ENCODE measurements at regions not wholly inside any gene's neighbourhood (a gene's known extent, or its start where the extent isn't known, plus 50 kb on each side); places are given as distances from the start of the nearest gene placed in this dataset.

DNA sequence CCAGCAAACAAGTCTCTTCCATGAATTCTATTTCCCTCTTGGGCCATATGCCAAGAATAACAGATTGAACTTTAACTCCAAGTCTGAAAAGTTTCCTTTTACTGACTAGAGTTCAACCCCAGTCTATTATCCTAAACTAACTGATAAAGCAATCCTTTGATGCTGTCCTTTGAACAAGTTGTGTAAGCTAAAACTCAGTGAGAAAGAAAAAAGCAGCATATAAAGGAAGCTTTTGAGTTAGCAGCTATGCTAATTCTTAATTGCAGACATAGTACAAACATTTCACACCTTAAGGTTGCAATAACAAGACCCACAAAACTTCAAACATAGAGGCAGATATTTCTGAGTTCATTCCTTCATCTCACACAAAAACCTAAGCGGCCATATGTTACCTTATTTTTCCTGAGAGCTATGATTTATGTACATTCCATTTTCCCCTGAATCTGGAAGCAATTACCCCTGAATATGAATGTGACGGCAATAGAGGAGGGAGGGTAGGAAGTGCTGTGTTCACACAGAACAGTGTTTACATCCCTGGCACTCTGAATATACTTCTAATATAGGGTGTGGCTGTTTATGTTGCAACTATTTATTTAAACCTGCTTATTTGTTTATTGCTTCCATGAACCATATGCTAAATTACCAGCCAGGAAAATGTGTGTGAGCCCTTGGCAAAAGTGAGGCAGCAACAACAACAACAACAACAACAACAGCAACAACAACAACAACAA, 180.6 kb downstream of the IRS1 start:
- no peak for DNase-seq

DNA sequence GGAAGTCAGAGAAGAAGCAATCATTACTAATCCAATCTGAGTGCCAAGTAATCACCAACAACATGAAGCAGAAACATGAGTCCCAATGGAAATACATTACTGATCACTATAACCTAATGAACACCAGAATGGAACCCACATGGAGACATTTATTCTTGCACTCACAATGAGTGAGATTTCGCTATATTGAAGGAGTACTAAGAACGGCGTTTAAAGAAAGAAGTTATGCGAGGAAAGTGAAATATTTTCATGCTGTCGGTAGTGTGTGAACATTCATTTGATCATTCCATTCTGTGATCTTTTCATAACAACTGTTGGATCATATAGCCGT, 181.1 kb downstream of the IRS1 start:
- no peak for DNase-seq

- no peak for DNase-seq
Measured at GRCh38 chr2:226615891-226616290, 183.7 kb downstream of the IRS1 start.

DNA sequence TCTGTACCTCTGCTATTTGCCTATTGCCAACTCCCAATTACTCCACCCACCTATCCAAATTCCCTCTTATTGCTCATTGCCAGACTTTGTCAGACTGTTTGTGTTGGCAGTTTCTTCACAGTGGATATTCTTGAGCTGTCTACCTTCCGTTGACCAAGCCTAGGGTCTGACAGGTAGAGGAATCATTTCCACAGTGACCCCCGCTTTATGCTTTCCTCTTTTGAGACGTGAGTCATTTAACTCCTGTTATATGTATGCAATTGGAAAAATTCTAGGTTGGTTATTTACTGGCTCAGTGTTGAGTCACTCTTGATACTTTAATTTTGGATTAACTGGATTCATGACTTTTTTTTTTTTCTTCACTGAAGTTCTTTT, 187.7 kb downstream of the IRS1 start:
- no peak for DNase-seq

- no peak for DNase-seq
Measured at GRCh38 chr2:226611196-226611943, 188.2 kb downstream of the IRS1 start.

DNA sequence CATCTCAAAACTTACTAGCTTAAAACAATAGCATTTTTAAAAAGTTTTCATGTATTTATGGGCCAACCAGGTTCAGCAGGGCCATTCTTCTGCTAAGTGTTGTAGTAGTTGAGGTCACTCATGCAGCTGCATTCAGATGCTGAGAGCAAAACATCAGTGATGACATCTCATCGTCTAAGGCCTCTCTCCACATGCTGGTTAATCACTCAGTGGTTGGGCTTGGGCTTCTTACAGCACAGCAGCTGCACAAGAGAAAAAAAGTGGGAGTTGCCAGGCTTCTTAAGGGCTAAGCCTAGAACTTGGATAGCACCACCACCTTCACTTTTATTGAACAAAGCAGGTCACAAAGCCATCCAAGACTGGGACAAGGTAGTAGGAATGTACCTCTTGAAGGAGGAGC, 190.3 kb downstream of the IRS1 start:
- DNase-seq, result no peak

- no peak for DNase-seq
Measured at GRCh38 chr2:226608451-226608850, 191.2 kb downstream of the IRS1 start.

DNA sequence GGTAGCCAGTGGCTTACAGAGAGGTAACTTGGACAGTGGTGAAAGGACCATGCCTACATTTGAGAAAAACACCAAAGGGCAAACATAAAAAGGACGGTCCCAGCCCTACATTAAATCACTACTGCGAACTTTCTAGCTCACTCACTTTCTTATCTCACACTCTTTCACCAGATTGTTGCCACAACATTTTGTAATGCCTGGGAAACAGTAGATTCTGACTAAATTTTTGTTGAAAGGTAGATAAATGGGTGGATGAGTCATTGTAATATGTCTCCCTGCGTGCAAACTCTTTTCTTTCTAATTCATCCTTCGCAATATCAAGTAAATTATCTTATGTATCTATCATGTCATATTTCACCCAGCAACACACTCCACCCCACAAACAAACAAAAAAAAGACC, 192.2 kb downstream of the IRS1 start:
- DNase-seq, result no peak

GRCh38 chr2:226605642-226606041, 194.0 kb downstream of the IRS1 start:
- no peak for DNase-seq

- no peak for DNase-seq
Measured at GRCh38 chr2:226603606-226604005, 196.0 kb downstream of the IRS1 start.

GRCh38 chr2:226601881-226602662, 197.5 kb downstream of the IRS1 start:
- DNase-seq, result no peak

DNA sequence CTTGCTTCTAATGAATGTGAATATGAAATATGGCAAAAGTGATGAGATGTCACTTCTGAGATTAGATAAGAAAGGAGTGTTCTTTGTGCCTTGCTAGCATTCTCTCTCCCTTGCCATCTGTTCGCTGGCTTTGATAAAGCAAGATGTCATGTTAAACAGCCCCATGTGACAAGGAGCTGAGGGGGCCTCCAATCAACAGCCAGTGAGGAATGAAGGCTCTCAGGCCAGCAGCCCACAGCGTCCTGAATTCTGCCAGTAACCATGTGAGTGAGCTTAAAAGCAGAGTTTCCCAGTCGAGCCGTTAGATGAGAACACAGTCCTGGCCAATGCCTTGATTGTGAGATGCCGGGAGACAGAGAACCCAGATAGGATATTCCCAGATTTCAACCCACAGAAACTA, 198.8 kb downstream of the IRS1 start:
- no peak for DNase-seq

DNA sequence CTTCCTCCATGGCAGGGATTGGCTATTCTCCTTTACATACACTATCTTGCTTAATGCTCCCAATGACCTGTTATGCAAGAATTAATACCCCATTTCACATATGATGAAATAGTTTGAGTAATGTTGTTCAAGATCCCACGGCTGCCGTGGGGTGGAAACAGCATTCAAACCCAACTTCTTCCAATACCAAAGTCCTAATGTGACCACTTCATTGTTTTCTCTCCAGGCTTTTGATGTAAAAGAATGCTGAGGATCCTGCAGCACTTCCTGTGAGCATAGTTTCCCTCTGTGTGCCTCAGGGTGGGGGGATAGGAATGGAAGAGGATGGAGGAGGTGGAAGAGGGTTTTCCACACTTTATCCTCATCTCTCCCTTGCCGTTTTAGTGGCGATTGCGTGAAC, 199.4 kb downstream of the IRS1 start:
- DNase-seq, result no peak

DNA sequence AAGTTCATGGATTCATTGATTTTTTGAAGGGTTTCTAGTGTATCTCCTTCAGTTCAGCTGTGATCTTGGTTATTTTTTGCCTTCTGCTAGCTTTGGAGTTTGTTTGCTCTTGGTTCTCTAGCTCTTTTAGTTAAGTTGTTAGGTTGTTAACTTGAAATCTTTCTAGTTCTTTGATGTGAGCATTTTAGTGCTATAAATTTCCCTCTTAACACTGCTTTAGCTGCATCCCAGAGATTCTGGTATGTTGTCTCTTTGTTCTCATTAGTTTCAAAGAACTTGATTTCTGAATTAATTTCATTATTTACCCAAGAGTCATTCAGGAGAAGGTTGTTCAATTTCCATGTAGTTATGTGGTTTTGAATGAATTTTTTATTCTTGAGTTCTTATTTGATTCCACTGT, 210.6 kb downstream of the IRS1 start:
- DNase-seq, result no peak

DNA sequence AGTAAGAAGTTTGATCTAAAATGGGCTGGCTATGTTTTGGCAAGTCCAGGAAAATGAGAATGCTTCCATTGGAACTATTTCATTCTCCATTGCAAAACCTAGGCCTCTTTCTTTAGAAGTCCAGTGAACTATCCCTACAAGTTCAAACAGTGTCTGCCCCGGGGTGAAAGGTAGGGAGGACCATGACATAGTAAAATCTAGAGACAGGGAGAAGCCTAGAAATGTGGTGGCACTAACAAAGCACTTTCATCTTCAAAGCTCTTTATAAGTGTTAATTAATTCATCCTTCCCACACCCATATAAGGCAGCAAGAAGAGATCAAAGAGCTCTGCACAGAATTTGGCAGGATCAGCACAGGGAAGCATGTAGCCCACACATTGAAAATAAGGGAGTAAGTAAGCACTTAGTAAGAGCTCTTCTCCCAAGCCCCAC, 214.5 kb downstream of the IRS1 start:
- no peak for DNase-seq

DNA sequence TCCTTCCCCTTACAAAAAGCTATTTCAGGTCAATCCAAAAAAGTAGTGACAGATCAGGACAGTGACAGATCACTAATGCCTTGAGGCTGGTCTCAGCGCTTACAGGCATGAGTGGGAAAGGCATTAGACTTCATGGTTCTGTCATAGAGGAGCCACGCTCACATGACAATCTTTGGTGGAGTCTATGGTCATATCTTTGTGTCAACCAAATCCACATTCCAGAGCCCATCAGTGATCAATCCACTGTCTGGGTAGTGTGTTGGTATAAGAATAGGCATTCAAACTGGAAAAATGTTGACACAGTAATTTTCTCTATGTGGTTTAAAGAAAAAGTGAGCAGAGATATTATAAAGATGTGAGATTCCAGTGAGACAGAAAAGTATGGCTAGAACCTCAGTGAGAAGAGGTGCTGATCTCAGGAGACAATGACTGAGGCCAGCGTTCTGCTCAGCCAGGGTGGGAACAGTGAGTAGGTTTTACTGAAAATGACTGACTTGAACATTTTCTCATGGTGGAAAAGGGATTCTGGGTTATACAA, 215.0 kb downstream of the IRS1 start:
- DNase-seq, result no peak

DNA sequence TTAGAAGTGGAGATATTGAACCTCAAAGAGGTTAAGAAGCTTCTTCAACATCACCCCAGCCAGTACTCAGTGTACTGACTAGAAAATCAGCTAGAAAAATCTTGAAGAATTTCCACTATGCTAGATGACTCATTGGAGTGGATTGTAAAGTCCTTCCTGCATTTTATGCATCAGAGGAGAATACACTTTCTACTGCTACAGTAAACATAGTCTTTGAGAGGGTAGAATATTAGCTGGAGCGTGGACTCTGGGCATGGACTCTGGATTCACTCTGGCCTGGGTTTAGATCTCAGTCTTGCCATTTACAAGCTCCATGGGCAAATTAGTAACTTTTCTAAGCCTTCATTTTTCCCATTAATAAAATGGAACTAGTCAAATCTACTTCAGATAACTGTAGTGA, 215.9 kb downstream of the IRS1 start:
- no peak for DNase-seq

DNA sequence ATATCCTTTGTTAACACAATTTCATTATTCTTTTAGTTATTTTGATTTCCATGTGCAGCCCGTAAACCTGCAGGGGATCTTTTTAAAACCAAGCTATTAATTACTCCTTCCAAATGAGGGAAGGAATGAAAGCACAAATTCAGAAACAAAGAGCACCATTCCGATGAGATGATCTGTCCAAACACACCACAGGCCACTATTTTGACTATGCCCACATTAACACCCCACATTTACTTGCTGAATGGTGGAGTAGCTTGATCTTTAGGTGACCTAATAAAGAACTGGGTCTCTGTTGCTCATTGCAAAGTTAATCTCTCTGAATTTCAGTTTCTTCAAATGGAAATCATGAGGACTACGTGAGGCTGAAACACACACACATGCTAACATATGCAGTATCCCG, 218.0 kb downstream of the IRS1 start:
- no peak for DNase-seq

- DNase-seq, result no peak
Measured at GRCh38 chr2:226581004-226581403, 218.6 kb downstream of the IRS1 start.

DNA sequence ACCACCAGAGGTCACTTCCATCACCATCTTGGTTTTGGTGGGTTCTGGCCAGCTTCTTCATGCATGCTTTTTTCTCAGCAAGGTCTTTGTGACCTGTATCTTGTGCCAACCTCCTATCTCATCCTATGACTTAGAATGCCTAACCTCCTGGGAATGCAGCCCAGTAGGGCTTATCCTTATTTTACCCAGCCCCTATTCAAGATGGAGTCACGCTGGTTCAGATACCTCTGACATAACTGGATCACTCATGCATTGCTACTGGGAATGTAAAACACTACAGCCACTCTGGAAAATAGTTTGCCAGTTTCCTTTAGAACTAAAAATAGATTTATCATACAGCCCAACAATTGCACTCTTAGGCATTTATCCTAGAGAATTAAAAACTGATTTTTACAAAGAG, 219.2 kb downstream of the IRS1 start:
- no peak for DNase-seq

GRCh38 chr2:226579519-226579918, 220.1 kb downstream of the IRS1 start:
- DNase-seq, result no peak

DNA sequence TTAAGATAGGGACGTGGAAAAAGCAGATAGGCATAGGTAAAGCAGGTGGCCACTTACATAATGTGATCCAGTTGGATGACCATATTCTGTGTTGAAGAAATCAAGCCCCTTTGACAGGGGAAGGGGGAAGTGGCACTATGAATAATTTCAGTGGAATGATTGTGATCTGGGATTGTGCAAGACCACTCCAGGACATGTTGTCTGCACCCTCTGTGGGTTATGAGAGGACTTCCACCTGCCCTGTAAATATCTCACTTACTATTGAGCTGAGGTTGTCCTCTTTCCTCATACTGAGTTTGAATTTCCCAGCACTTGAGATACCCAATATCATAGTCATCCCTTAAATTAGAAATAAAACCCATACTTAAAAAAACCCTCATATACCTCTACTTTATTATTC, 220.7 kb downstream of the IRS1 start:
- DNase-seq, result no peak

DNA sequence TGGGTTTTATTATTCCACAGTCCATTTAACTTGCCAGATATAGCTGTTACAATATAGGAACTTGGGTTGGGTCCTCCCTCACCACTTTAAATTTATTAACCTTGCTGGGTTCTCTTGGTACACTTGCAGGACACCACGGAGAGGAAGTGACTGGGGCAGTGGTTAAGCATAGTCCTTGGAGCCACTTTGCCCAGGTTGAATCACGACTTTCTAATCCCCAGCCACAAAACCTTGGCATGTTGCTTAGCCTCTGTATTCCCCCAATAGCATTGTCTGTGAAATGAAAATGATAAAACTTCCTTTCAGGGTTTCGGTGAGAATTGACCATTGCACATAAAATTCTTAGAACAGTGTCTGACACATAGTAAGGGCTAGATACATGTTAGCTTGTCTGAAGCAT, 221.2 kb downstream of the IRS1 start:
- no peak for DNase-seq

DNA sequence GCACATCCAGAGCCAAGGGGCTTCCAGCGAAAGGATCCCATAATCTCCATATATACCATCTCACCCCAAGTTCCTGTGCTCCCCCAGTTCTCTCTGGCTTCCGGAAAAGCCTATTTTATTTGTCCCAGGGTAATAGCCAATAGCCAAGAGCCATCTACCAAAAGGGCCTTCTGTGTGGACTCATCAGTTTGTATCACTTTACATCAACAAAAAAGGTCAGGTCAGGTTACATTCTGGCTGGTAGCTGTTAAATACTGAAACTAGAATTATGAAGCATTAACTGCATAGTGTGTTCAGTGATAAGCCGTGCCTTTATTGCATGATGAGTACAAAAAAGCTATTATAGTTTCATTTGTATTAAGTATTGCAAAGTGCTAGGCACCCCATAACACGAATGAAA, 223.7 kb downstream of the IRS1 start:
- DNase-seq, result no peak

Measured in CD4-positive, alpha-beta T cell treated with Interleukin-21 for 1 hour (primary cell).